GM23338 (cell line): ENCODE measurements at regions not wholly inside any gene's neighbourhood (a gene's known extent, or its start where the extent isn't known, plus 50 kb on each side); places are given as distances from the start of the nearest gene placed in this dataset.

ENCODE experiments used
- ATAC-seq: fragments of 200-7000 bp; cut with Tn5 transposase; 3 replicates; pipeline ENCODE4 v1.9.1; 2020
- DNase-seq: peaks from one replicate; pipeline ENCODE4 v3.0.0-alpha.2; 2015; ENCODE audit warnings: low spot score
- H2AFZ ChIP-seq: fragments of 200-600 bp; sonication (generic); 2 replicates; pipeline ENCODE4 v1.8.0; 2016; ENCODE audit warnings: antibody characterized with exemption, mild to moderate bottlenecking, moderate library complexity
- H3F3A ChIP-seq: fragments of 200-600 bp; sonication (generic); replicated peaks from 2 replicates; pipeline ENCODE4 v1.8.0; 2017; ENCODE audit warnings: antibody characterized with exemption, mixed run types, low read depth
- H3K27ac ChIP-seq: fragments of 200-600 bp; sonication (generic); 2 replicates; pipeline ENCODE4 v1.6.1; 2016; ENCODE audit warnings: low read depth
- H3K27me3 ChIP-seq: fragments of 200-600 bp; sonication (generic); 2 replicates; pipeline ENCODE4 v1.8.0; 2016; ENCODE audit warnings: mild to moderate bottlenecking, mixed run types, moderate library complexity; ENCODE audit not compliant: insufficient read depth
- H3K36me3 ChIP-seq: fragments of 200-600 bp; sonication (generic); 2 replicates; pipeline ENCODE4 v1.8.0; 2016; ENCODE audit warnings: mild to moderate bottlenecking; ENCODE audit not compliant: insufficient read depth
- H3K4me1 ChIP-seq: fragments of 200-600 bp; sonication (generic); 2 replicates; pipeline ENCODE4 v1.8.0; 2016; ENCODE audit warnings: mild to moderate bottlenecking, moderate library complexity; ENCODE audit not compliant: insufficient read depth
- H3K4me2 ChIP-seq: fragments of 200-600 bp; sonication (generic); 2 replicates; pipeline ENCODE4 v1.7.1; 2017; ENCODE audit warnings: mixed run types
- H3K4me3 ChIP-seq: fragments of 200-600 bp; sonication (generic); 2 replicates; pipeline ENCODE4 v1.6.1; 2016; ENCODE audit warnings: mixed run types
- H3K79me2 ChIP-seq: fragments of 200-600 bp; sonication (generic); replicated peaks from 2 replicates; pipeline ENCODE4 v1.8.0; 2017; ENCODE audit warnings: mild to moderate bottlenecking; ENCODE audit not compliant: insufficient read depth
- H3K9me2 ChIP-seq: fragments of 200-600 bp; sonication (generic); 2 replicates; pipeline ENCODE4 v1.8.0; 2017; ENCODE audit not compliant: insufficient read depth
- H4K20me1 ChIP-seq: fragments of 200-600 bp; sonication (generic); replicated peaks from 2 replicates; pipeline ENCODE4 v1.8.0; 2017; ENCODE audit warnings: mild to moderate bottlenecking; ENCODE audit not compliant: insufficient read depth
- H3K27ac Mint-ChIP-seq: 2 replicates; pipeline ENCODE4 v1.8.0; 2020; ENCODE audit warnings: inconsistent platforms, mild to moderate bottlenecking, moderate library complexity, mixed read lengths
- H3K27me3 Mint-ChIP-seq: 3 replicates; pipeline ENCODE4 v1.8.0; 2022; ENCODE audit warnings: low read depth, mild to moderate bottlenecking, moderate library complexity, mixed read lengths, inconsistent platforms; ENCODE audit not compliant: insufficient read depth, poor library complexity
- H3K36me3 Mint-ChIP-seq: 3 replicates; pipeline ENCODE4 v1.8.0; 2021; ENCODE audit warnings: low read depth, mild to moderate bottlenecking, inconsistent platforms, moderate library complexity, mixed read lengths
- H3K4me1 Mint-ChIP-seq: 3 replicates; pipeline ENCODE4 v1.8.0; 2020; ENCODE audit warnings: mild to moderate bottlenecking, inconsistent platforms, mixed read lengths
- H3K4me3 Mint-ChIP-seq: 3 replicates; pipeline ENCODE4 v1.8.0; 2021; ENCODE audit warnings: moderate library complexity, mild to moderate bottlenecking, inconsistent platforms, mixed read lengths
- H3K9me3 Mint-ChIP-seq: 3 replicates; pipeline ENCODE4 v1.8.0; 2020; ENCODE audit warnings: moderate library complexity, mild to moderate bottlenecking, inconsistent platforms, mixed read lengths
- CREB1 ChIP-seq: fragments of 250-450 bp; sonication (Bioruptor Pico); IDR thresholded peaks from 2 replicates; pipeline ENCODE4 v1.5.0; 2020; ENCODE audit warnings: low read depth, mild to moderate bottlenecking, moderate library complexity
- CTCF ChIP-seq, 2 experiments: fragments of 200-600 bp in 1 of 2; sonication (generic) in 1 of 2; conservative IDR thresholded peaks; 2 replicates each; pipeline versions ENCODE4 v1.5.1 to v1.6.1; 2016 to 2017; ENCODE audit warnings: antibody characterized with exemption in 2 of 2, low read depth in 2 of 2, mild to moderate bottlenecking in 2 of 2, moderate library complexity in 1 of 2
- ETS1 ChIP-seq: IDR thresholded peaks from 2 replicates; pipeline ENCODE4 v1.6.1; 2016; ENCODE audit warnings: antibody characterized with exemption
- EZH2 ChIP-seq: fragments of 200-600 bp; sonication (generic); IDR thresholded peaks from one replicate; pipeline ENCODE4 v1.8.0; 2017; ENCODE audit warnings: antibody characterized with exemption, mild to moderate bottlenecking, low read depth; ENCODE audit not compliant: unreplicated experiment
- EZH2phosphoT487 ChIP-seq: fragments of 200-600 bp; sonication (generic); IDR thresholded peaks from one replicate; pipeline ENCODE4 v1.8.1; 2018; ENCODE audit warnings: antibody characterized with exemption; ENCODE audit not compliant: unreplicated experiment
- JUNB ChIP-seq: IDR thresholded peaks from one replicate; pipeline ENCODE4 v1.6.1; 2016; ENCODE audit warnings: antibody characterized with exemption; ENCODE audit not compliant: unreplicated experiment
- NANOG ChIP-seq: IDR thresholded peaks from 2 replicates; pipeline ENCODE4 v1.6.1; 2016; ENCODE audit warnings: antibody characterized with exemption, borderline replicate concordance
- POLR2AphosphoS5 ChIP-seq: IDR thresholded peaks from 2 replicates; pipeline ENCODE4 v1.6.1; 2016; ENCODE audit warnings: antibody characterized with exemption, low read depth
- REST ChIP-seq: IDR thresholded peaks from one replicate; pipeline ENCODE4 v1.6.1; 2018; ENCODE audit warnings: antibody characterized with exemption; ENCODE audit not compliant: unreplicated experiment
- STAT1 ChIP-seq: IDR thresholded peaks from one replicate; pipeline ENCODE4 v1.6.1; 2016; ENCODE audit warnings: antibody characterized with exemption; ENCODE audit not compliant: unreplicated experiment

GRCh38 chrX:121163443-121163842, 116.0 kb downstream of the GLUD2 start:
- H2AFZ ChIP-seq = no peak overlapping the region
- ATAC-seq (no peak), DNase-seq (no peak)
- no peaks in the 10 kb centered on the region for H4K20me1 ChIP-seq
- H3K27me3 ChIP-seq = no peaks in the 10 kb centered on the region
- no peaks in the 10 kb centered on the region for H3K4me1 ChIP-seq
- TF ChIP-seq NANOG (no peak), POLR2AphosphoS5 (no peak), EZH2 (no peak), CREB1 (CRISPR knock-in tag) (no peak), CTCF (conservative IDR thresholded peaks at IDR 0.05; ENCODE audit: low read depth in 2 of 2) (no peak), REST (no peak), STAT1 (no peak), ETS1 (no peak)
- no peaks in the 10 kb centered on the region for H3F3A ChIP-seq
- H3K79me2 ChIP-seq = no peaks in the 10 kb centered on the region
- Mint-ChIP-seq H3K4me1 (peaks cover 8% of the 10 kb centered on the region; the same call in 2 of the 3 replicates), H3K36me3 (no peaks in the 10 kb centered on the region), H3K27me3 (no peaks in the 10 kb centered on the region), H3K27ac (no peak overlapping the region), H3K9me3 (no peaks in the 10 kb centered on the region), H3K4me3 (no peak overlapping the region)
- H3K27ac ChIP-seq = no peak overlapping the region
- no peaks in the 10 kb centered on the region for H3K36me3 ChIP-seq
- H3K9me2 ChIP-seq = no peaks in the 10 kb centered on the region
- H3K4me3 ChIP-seq = no peak overlapping the region
- no peak overlapping the region for H3K4me2 ChIP-seq

- no peaks in the 10 kb centered on the region for H3K9me2 ChIP-seq
- H2AFZ ChIP-seq = no peak overlapping the region
- H3F3A ChIP-seq = no peaks in the 10 kb centered on the region
- Mint-ChIP-seq H3K4me3 (no peak overlapping the region), H3K4me1 (peaks cover 8% of the 10 kb centered on the region; the same call in 2 of the 3 replicates), H3K36me3 (no peaks in the 10 kb centered on the region), H3K9me3 (no peaks in the 10 kb centered on the region), H3K27me3 (no peaks in the 10 kb centered on the region), H3K27ac (no peak overlapping the region)
- no peak overlapping the region for H3K4me3 ChIP-seq
- ATAC-seq = no peak
- no peak overlapping the region for H3K27ac ChIP-seq
- no peaks in the 10 kb centered on the region for H3K4me1 ChIP-seq
- H3K27me3 ChIP-seq = no peaks in the 10 kb centered on the region
- H3K79me2 ChIP-seq = no peaks in the 10 kb centered on the region
- DNase-seq = no peak
- no peak overlapping the region for H3K4me2 ChIP-seq
- no peaks in the 10 kb centered on the region for H4K20me1 ChIP-seq
- no peaks in the 10 kb centered on the region for H3K36me3 ChIP-seq
- no peak for TF ChIP-seq POLR2AphosphoS5
- TF ChIP-seq JUNB = no peak
- TF ChIP-seq NANOG = no peak
- no peak for TF ChIP-seq EZH2
- TF ChIP-seq ETS1 = no peak
- no peak for TF ChIP-seq EZH2phosphoT487
- no peak for TF ChIP-seq CTCF (conservative IDR thresholded peaks at IDR 0.05; ENCODE audit: low read depth in 2 of 2)
Measured at GRCh38 chrX:121165930-121166359, 118.5 kb downstream of the GLUD2 start.
